Stimulated activated CD8-positive, alpha-beta memory T cell treated with anti-CD3 and anti-CD28 coated beads, Interleukin-4, amount 100 ng/mL, for 4 hours (primary cell): ENCODE measurements at regions not wholly inside any gene's neighbourhood (a gene's known extent, or its start where the extent isn't known, plus 50 kb on each side); places are given as distances from the start of the nearest gene placed in this dataset.

Source experiments
- DNase-seq, 2 donors: peaks; one replicate each; pipeline ENCODE4 v3.0.0-alpha.2; 2020; ENCODE audit warnings: low read depth in 2 of 2, low spot score in 1 of 2

GRCh38 chr1:168959382-168959781 is 147.1 kb upstream of the ATP1B1 start:
- no peak for DNase-seq

GRCh38 chr1:168960114-168960513 is 146.4 kb upstream of the ATP1B1 start:
- no peak for DNase-seq

- DNase-seq = no peak
Observed at GRCh38 chr1:168960595-168960994, 145.9 kb upstream of the ATP1B1 start.

- DNase-seq = no peak
Observed at GRCh38 chr1:168963601-168964000, 142.9 kb upstream of the ATP1B1 start.

GRCh38 chr1:168964478-168964877 is 142.0 kb upstream of the ATP1B1 start:
- no peak for DNase-seq

- no peak for DNase-seq
Observed at GRCh38 chr1:168966217-168966616, 140.3 kb upstream of the ATP1B1 start.

- no peak for DNase-seq
Observed at GRCh38 chr1:168966636-168967035, 139.9 kb upstream of the ATP1B1 start.

GRCh38 chr1:168970926-168971659 is 135.4 kb upstream of the ATP1B1 start:
- DNase-seq = no peak

- DNase-seq = no peak
Observed at GRCh38 chr1:168972225-168972624, 134.3 kb upstream of the ATP1B1 start.

- no peak for DNase-seq
Observed at GRCh38 chr1:168972887-168973286, 133.6 kb upstream of the ATP1B1 start.

GRCh38 chr1:168974117-168974516 is 132.4 kb upstream of the ATP1B1 start:
- no peak for DNase-seq

- no peak for DNase-seq
Observed at GRCh38 chr1:168974611-168975010, 131.9 kb upstream of the ATP1B1 start.

GRCh38 chr1:168976267-168976666 is 130.2 kb upstream of the ATP1B1 start:
- DNase-seq = no peak

- no peak for DNase-seq
Observed at GRCh38 chr1:168977618-168978017, 128.9 kb upstream of the ATP1B1 start.

- DNase-seq = no peak
Observed at GRCh38 chr1:168979276-168979675, 127.2 kb upstream of the ATP1B1 start.

- DNase-seq = no peak
Observed at GRCh38 chr1:168980180-168980579, 126.3 kb upstream of the ATP1B1 start.

- DNase-seq = no peak
Observed at GRCh38 chr1:168980656-168981055, 125.8 kb upstream of the ATP1B1 start.

- DNase-seq = no peak
Observed at GRCh38 chr1:168982778-168983177, 123.7 kb upstream of the ATP1B1 start.

GRCh38 chr1:168987330-168987729 is 119.2 kb upstream of the ATP1B1 start:
- no peak for DNase-seq

GRCh38 chr1:168987923-168988322 is 118.6 kb upstream of the ATP1B1 start:
- no peak for DNase-seq

GRCh38 chr1:168989985-168990384 is 116.5 kb upstream of the ATP1B1 start:
- DNase-seq = no peak

- DNase-seq = no peak
Observed at GRCh38 chr1:168991667-168992475, 114.6 kb upstream of the ATP1B1 start.

GRCh38 chr1:169001353-169001752 is 105.1 kb upstream of the ATP1B1 start:
- DNase-seq = no peak
